Transverse colon (tissue), 4 donors: ENCODE measurements at regions not wholly inside any gene's neighbourhood (a gene's known extent, or its start where the extent isn't known, plus 50 kb on each side); places are given as distances from the start of the nearest gene placed in this dataset.

ENCODE experiments used
- DNase-seq: peaks from one replicate; pipeline ENCODE4 v3.0.0-alpha.2; 2019
- H3K27ac ChIP-seq, 4 donors: fragments of 200-600 bp; sonication (generic); 2 replicates each; pipeline ENCODE4 v1.5.1; 2016 to 2018; ENCODE audit warnings: inconsistent platforms in 4 of 4
- H3K27me3 ChIP-seq: fragments of 200-600 bp; sonication (generic); 2 replicates; pipeline ENCODE4 v1.5.1; 2017; ENCODE audit warnings: inconsistent platforms
- H3K36me3 ChIP-seq, 4 donors: fragments of 200-600 bp; sonication (generic); 2 replicates each; pipeline ENCODE4 v1.5.1; 2017 to 2019; ENCODE audit warnings: inconsistent platforms in 4 of 4
- H3K4me1 ChIP-seq, 4 donors: fragments of 200-600 bp; sonication (generic); 2 replicates each; pipeline ENCODE4 v1.5.1; 2017 to 2020; ENCODE audit warnings: inconsistent platforms in 4 of 4
- H3K4me3 ChIP-seq, 4 donors: fragments of 200-600 bp; sonication (generic); 1 replicate in 1 of 4; 2 replicates in 3 of 4; pipeline versions ENCODE4 v1.5.1 to v1.6.1; 2017 to 2019; ENCODE audit warnings: inconsistent platforms in 4 of 4
- H3K9me3 ChIP-seq, 2 donors: fragments of 200-600 bp; sonication (generic); 2 replicates each; pipeline ENCODE4 v1.5.1; 2017 to 2019; ENCODE audit warnings: inconsistent platforms in 2 of 2
- EP300 ChIP-seq: sonication (generic); formaldehyde crosslinking; IDR thresholded peaks from one replicate; pipeline ENCODE4 v1.6.1; 2017; ENCODE audit warnings: antibody characterized with exemption, low read depth
- POLR2A ChIP-seq: fragments of 450-650 bp; IDR thresholded peaks from one replicate; pipeline ENCODE4 v1.6.1; 2016; ENCODE audit warnings: antibody characterized with exemption, mild to moderate bottlenecking, moderate library complexity
- POLR2AphosphoS5 ChIP-seq, 3 donors: sonication (generic); formaldehyde crosslinking; IDR thresholded peaks; one replicate each; pipeline ENCODE4 v1.6.1; 2016; ENCODE audit warnings: antibody characterized with exemption in 3 of 3
- WGBS, 2 donors: methylation state at CpG; one replicate each; pipeline ENCODE4 v1.1.5; 2018; ENCODE audit warnings: low coverage in 1 of 2; 5-methylcytosine and 5-hydroxymethylcytosine counted together
- in situ Hi-C, 4 donors: fragments of 200-750 bp; cut with MboI; loops; one replicate each; pipeline versions ENCODE4 v1.15.0 to v1.15.1; 2017; ENCODE audit warnings: low sequenced_read_pairs in 3 of 4, low pct_ligation_motif_present in 1 of 4, low pct_unique_long_range_greater_than_20kb in 1 of 4
- intact Hi-C: fragments of 100-400 bp; cut with DNase I; formaldehyde crosslinking; loops from one replicate; pipeline ENCODE4 v1.15.1; 2023; ENCODE audit warnings: low total_unique reads
- TF ChIP-seq, protein P1 (sequence below), 5 experiments: fragments of 200-600 bp in 3 of 5; fragments of 450-650 bp in 2 of 5; sonication (generic) in 3 of 5; IDR thresholded peaks; 1 replicate in 2 of 5; 2 replicates in 3 of 5; pipeline ENCODE4 v1.5.1; 2016 to 2017; ENCODE audit warnings: antibody characterized with exemption in 5 of 5, inconsistent platforms in 3 of 5, mild to moderate bottlenecking in 2 of 5, moderate library complexity in 1 of 5

DNA sequence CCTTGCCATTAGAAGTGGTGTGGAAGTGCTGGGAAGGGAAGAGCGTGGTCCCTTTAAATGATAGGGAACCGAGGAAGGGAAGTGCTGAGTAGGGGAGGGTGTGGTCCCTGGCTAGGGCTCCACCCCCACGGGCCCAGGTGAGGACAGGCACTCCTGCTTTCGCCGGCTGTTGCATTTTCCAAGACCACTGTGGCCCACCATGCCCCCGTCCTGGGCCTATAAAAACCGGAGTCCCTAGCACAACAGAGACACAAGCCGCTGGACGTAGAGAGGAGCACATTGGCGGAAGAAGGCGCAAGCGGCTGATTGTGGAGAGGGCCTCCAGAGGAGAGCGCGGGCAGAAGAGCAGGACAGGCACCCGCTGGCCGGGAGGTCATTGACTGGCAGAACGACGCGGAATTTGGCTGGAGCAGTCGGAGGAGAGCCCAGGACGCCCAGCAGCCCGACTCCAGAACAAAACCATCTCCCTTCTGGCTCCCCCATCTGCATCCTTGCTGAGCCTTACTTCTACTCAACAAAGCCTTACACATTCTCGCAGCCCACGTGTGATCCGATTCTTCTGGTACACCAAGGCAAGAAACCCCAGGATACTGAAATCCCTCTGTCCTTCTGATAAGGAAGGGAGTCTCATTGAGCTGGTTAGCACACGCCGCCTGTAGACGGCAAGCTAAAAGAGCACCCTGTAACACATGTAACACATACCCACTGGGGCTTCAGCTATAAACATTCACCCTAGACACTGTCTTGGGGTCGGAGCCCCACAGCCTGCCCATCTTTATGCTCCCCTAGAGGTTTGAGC lies 146.2 kb upstream of the LYZL1 start:
- Histone ChIP-seq H3K4me3 (no peak overlapping the region), H3K4me1 (no peaks in the 10 kb centered on the region), H3K27me3 (no peaks in the 10 kb centered on the region), H3K36me3 (no peaks in the 10 kb centered on the region), H3K9me3 (no peaks in the 10 kb centered on the region), H3K27ac (no peak overlapping the region)
- TF ChIP-seq, protein P1, sequence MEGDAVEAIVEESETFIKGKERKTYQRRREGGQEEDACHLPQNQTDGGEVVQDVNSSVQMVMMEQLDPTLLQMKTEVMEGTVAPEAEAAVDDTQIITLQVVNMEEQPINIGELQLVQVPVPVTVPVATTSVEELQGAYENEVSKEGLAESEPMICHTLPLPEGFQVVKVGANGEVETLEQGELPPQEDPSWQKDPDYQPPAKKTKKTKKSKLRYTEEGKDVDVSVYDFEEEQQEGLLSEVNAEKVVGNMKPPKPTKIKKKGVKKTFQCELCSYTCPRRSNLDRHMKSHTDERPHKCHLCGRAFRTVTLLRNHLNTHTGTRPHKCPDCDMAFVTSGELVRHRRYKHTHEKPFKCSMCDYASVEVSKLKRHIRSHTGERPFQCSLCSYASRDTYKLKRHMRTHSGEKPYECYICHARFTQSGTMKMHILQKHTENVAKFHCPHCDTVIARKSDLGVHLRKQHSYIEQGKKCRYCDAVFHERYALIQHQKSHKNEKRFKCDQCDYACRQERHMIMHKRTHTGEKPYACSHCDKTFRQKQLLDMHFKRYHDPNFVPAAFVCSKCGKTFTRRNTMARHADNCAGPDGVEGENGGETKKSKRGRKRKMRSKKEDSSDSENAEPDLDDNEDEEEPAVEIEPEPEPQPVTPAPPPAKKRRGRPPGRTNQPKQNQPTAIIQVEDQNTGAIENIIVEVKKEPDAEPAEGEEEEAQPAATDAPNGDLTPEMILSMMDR (IDR thresholded peaks at IDR 0.05): no peak
- TF ChIP-seq POLR2A (no peak), EP300 (no peak), POLR2AphosphoS5 (IDR thresholded peaks at IDR 0.05) (no peak)
- WGBS, 2 donors: 67 to 84% methylated on average over 19 to 29 of the region's 29 CpGs
- no peak for DNase-seq
- in situ Hi-C loops (loop anchor here in 1 of 4 donors (25.0 kb wide), 1 partner anchor 480 kb away; no protein-coding TSS in a partner anchor), intact Hi-C loops (no loop called here)

DNA sequence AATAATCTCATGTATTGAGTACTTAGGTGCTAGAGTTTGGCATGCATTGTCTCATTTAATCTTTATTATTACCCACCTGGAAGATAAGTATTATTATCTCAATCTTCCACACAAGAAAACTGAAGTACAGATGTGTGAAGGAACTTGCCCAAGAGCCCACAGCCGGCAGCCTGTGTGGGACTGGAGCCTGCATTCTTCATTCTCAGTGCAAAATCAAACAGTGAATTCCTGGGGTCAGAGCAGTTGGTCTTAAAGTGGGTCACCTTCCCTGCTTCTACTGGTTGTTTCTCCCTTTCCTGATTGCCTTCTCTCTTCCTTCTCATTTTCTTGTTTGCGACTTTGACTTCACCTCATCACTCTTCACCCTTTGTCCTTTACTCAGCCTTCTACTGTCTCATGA lies 144.7 kb upstream of the LYZL1 start:
- no peaks in the 10 kb centered on the region for H3K4me1 ChIP-seq
- TF ChIP-seq EP300 (no peak), POLR2A (no peak), POLR2AphosphoS5 (IDR thresholded peaks at IDR 0.05) (no peak)
- TF ChIP-seq, protein P1 (IDR thresholded peaks at IDR 0.05): no peak
- H3K27me3 ChIP-seq: no peaks in the 10 kb centered on the region
- no peaks in the 10 kb centered on the region for H3K9me3 ChIP-seq
- 65% methylated on average over 2 of the region's 2 CpGs; no CpG with 5 or more reads in 1 of the 2 donors for WGBS, 2 donors
- no peak overlapping the region for H3K4me3 ChIP-seq
- H3K27ac ChIP-seq: no peak overlapping the region
- no peak for DNase-seq
- in situ Hi-C loops (loop anchor here in 1 of 4 donors (25.0 kb wide), 1 partner anchor 482 kb away; no protein-coding TSS in a partner anchor), intact Hi-C loops (no loop called here)
- no peaks in the 10 kb centered on the region for H3K36me3 ChIP-seq

DNA sequence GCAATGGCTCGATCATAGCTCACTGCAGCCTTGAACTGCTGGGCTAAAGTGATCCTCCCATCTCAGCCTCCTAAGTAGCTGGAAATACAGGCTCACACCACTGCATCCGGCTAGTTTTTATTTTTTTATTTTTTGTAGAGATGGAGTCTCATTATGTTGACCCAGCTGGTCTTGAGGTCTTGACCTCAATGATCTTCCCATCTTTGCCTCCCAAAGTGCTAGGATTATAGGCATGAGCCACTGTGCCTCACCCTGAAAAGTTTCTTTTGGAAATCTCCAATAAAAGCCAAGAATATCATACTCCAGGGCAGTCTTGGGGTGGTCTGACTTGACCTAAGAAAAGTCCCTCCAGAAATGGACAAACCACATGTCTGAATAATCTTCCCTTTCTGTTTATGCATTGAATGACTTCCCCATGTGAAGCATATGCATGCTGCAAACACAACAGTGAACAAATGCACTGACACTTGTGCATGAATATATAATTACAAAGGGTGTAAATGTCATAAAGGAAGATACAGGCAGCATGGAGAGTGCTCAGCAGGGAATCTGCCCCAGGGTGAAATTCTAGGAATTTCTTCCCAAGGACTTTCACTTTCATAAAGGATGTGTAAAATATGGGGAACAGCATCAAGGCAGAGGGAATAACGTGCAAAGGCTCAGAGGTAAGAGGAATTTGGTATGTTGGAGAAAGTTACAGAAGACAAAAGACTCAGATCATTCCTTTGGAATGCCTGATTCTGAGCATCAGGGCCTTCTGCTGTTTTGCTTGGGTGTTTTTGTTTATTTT lies 142.4 kb upstream of the LYZL1 start:
- Histone ChIP-seq H3K4me1 (no peaks in the 10 kb centered on the region), H3K36me3 (no peaks in the 10 kb centered on the region), H3K27ac (no peak overlapping the region), H3K9me3 (no peaks in the 10 kb centered on the region), H3K27me3 (no peaks in the 10 kb centered on the region), H3K4me3 (no peak overlapping the region)
- TF ChIP-seq EP300: no peak
- TF ChIP-seq POLR2A: no peak
- TF ChIP-seq, protein P1 (IDR thresholded peaks at IDR 0.05): no peak
- no peak for TF ChIP-seq POLR2AphosphoS5 (IDR thresholded peaks at IDR 0.05)
- DNase-seq: no peak
- WGBS, 2 donors: 74 to 75% methylated on average over 2 to 3 of the region's 3 CpGs
- intact Hi-C loops (no loop called here), in situ Hi-C loops (loop anchor here in 1 of 4 donors (25.0 kb wide), 1 partner anchor 484 kb away; no protein-coding TSS in a partner anchor)

DNA sequence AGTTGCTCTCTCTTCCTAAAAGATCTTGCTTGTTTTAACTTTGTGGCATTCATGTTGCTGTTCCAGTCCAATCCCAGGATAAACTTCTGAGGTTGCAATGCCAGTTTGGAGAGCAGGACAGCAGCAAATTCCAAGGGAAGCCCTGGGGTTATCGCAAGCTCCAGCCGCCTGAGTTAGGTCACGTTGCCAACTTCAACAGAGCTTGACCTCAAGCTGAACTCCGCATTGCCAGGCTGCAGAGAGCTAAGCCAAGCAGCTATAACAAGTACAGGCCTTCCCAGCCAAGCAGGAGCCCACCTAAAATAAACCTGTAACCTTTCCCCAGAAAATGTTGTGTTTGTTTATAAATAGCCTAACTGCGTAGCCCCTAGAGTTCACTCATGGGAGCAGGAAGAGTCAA lies 138.9 kb upstream of the LYZL1 start:
- no peak overlapping the region for H3K27ac ChIP-seq
- H3K27me3 ChIP-seq: no peaks in the 10 kb centered on the region
- H3K4me1 ChIP-seq: no peaks in the 10 kb centered on the region
- TF ChIP-seq, protein P1 (IDR thresholded peaks at IDR 0.05): no peak
- no peak for TF ChIP-seq POLR2A
- intact Hi-C loops: no loop called here
- DNase-seq: no peak
- 70 to 88% methylated on average over 1 to 5 of the region's 5 CpGs for WGBS, 2 donors
- H3K36me3 ChIP-seq: no peaks in the 10 kb centered on the region
- in situ Hi-C loops: no loop called here
- no peak overlapping the region for H3K4me3 ChIP-seq
- H3K9me3 ChIP-seq: no peaks in the 10 kb centered on the region
